Umbilical cord (tissue), 1 donor: ENCODE measurements at regions not wholly inside any gene's neighbourhood (a gene's known extent, or its start where the extent isn't known, plus 50 kb on each side); places are given as distances from the start of the nearest gene placed in this dataset.
A peak's percentile ranks its signal among the peaks of the same experiment; 100 is the strongest.

Source experiments
- DNase-seq: peaks from one replicate; pipeline ENCODE4 v3.0.0-alpha.2; 2015; ENCODE audit warnings: low spot score

DNA sequence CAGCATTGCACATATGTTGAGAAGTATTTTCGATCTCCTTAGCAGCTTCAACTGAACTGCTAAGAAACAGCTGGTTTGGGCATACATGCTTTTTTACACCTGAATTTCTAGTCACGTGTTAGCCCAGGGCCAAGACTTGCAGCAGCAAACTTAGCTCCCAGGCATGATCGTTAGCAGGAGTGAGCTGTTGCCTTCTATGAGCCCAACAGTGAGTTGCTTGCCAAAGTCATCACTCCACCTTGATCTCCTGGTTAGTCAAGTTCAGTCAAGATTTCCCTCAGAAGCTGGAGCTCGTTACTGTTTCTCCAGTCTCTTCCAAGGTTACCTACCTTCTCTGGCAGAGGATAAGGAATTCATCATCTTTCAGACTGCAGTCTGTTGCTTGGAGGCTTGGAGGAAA lies 100.4 kb upstream of the SEMA6D start:
- DNase-seq = no peak

DNA sequence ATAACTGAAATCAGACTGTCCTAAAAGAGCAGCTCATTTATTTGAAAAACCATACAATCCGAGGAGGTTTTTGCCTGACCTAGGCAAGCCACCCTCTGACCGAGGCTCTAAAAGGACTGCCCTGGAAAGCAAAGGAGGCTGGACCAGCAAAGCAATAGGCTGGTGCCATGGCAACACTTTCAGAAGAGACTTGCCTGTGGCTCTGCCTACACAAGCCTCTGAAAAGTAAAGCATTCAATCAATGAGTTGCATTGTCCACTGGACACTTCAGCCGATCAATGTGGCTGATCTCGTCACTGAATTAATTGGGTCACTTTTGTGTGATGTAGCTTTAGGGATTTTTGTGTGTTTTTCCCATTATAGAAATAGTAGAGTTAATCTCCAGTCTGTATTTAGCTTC lies 99.1 kb upstream of the SEMA6D start:
- no peak for DNase-seq

DNA sequence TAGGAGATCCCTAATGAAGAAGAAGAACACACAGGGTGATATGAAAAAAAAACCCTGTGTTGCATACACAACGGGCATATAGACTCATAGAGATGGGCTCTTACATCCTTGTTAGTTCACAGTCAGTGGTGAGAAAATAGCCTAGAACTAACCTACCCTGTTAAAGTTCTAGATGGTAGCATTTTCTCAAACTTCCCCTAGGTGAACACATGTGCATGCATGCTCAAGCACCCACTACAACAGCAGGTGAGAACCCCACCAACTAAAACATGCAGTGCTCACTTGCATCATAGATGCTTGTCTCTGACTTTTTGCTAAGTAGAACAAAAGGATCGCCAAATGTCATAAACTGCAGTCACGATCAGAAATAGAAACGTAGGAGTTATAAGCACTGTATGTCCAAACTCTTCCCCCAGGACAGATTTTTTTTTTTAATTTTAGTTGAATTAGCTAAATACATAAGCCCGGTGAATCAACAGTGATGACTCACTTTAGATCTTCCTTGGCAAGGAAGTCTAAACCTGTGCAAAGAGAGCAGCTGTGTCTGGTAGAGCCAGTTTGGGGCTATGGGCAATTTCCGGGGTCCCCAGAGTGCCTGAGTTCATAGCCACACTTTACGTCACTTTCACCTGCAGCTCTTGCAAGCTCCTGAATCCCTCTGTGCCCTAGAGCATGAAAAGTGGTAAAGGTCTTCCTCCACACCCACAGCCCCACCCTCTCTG lies 96.2 kb upstream of the SEMA6D start:
- no peak for DNase-seq

DNA sequence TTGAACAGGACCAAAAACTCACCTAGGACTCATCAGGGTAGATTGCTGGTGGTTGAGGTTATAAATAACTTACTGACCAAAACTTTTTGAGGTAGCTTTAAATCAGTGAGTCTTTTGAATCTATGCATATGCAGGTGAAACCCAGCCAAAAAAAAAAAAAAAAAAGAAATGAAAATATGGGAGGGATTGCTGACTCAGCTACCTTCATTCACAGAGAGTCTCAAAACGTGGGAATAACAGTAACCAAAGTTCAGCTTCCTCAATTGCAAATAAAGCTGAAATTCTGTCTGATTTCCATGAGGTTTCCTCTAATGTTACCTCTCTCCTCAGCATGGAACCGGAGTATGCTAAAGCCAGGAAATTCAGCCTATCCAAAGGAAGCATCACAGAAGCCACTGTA lies 95.2 kb upstream of the SEMA6D start:
- DNase-seq = no peak

DNA sequence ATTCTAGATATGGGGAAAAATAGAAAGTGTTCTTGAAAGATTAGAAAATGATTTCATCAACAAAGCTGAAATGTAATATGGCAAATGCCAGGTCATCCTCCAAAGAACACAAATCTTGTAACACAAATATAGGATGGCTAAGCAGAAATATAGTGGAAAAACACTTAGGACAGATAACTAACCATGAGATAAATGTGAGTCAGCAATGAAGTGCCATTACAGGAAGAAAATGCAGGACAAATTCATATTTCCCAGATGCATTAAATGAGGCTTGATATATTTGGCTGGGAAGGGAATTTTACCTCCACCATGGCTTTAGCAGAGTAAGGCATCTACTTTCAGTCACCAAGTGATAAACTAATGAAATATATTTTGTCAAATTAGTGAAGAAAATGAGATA lies 92.8 kb upstream of the SEMA6D start:
- no peak for DNase-seq

DNA sequence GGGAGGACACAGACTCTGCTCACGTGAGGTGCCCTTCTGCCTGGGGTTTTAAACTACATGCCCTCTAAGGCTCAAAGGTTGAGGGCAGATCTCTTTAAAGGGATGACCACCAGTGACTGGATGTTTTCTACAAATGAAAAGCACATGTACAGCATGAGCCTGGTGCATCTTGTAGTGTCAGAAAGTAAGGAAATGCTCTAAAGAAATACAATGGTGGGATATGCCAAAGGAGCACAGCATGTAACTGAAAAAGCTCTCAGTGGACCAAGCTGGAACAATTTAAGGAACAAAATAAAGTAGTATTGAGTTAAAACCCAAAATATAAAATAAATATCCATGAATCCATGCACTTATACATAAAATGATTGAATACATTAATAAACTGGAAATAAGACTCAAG lies 78.3 kb upstream of the SEMA6D start:
- no peak for DNase-seq

- no peak for DNase-seq
Observed at GRCh38 chr15:47640079-47640478, 77.2 kb upstream of the SEMA6D start.

- no peak for DNase-seq
Observed at GRCh38 chr15:47640901-47641300, 76.4 kb upstream of the SEMA6D start.

- no peak for DNase-seq
Observed at GRCh38 chr15:47644722-47645121, 72.6 kb upstream of the SEMA6D start.

- DNase-seq = no peak
Observed at GRCh38 chr15:47650564-47650963, 66.7 kb upstream of the SEMA6D start.

GRCh38 chr15:47652328-47652727 lies 65.0 kb upstream of the SEMA6D start:
- peak; percentile 4 for DNase-seq

GRCh38 chr15:47652844-47653243 lies 64.5 kb upstream of the SEMA6D start:
- no peak for DNase-seq

DNA sequence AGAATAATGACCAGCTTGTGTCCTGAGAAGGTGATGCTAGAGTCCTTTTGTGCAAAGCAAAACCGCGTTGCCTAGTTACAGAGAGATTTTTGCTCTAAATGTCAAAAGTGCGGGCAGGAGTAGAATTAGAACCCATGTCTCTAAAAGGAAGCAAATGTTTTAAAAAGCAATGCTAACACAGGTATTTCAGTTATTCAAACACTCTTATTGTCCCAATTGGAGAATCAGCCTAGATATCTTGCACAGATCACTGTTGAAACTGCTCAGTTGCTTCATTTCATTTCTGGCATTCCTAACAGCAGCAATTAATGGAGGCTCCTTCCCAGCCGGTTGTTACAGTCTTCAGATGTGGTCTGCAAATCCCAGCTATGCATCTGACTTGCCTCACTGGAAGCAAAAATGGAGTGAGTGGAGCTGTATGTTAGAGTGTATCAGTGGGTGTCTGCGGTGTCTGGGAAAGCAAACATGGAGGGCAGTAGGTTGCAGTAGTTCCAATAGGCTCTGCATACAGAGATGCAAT lies 55.6 kb upstream of the SEMA6D start:
- DNase-seq = no peak

- no peak for DNase-seq
Observed at GRCh38 chr15:47663101-47663500, 54.2 kb upstream of the SEMA6D start.
